IMR-90 (cell line): ENCODE measurements at regions not wholly inside any gene's neighbourhood (a gene's known extent, or its start where the extent isn't known, plus 50 kb on each side); places are given as distances from the start of the nearest gene placed in this dataset.

Experiments used
- BHLHE40 ChIP-seq: fragments of 150-350 bp; IDR thresholded peaks from 2 replicates; pipeline ENCODE4 v1.6.1; 2016; ENCODE audit warnings: mild to moderate bottlenecking, low read depth, low read length
- CTCF ChIP-seq: conservative IDR thresholded peaks from 2 replicates; pipeline ENCODE4 v1.5.1; 2012; ENCODE audit warnings: mild to moderate bottlenecking, low read depth, low read length, improper control_type of control experiment
- MXI1 ChIP-seq: IDR thresholded peaks from 2 replicates; pipeline ENCODE4 v1.6.1; 2012; ENCODE audit warnings: low read depth, mild to moderate bottlenecking, low read length, moderate library complexity, borderline replicate concordance
- POLR2A ChIP-seq: IDR thresholded peaks from 2 replicates; pipeline ENCODE4 v1.6.1; 2012; ENCODE audit warnings: mild to moderate bottlenecking, low read depth, low read length
- RAD21 ChIP-seq: IDR thresholded peaks from 2 replicates; pipeline ENCODE4 v1.6.1; 2012; ENCODE audit warnings: low read length, improper control_type of control experiment
- RCOR1 ChIP-seq: IDR thresholded peaks from 2 replicates; pipeline ENCODE4 v1.6.1; 2012; ENCODE audit warnings: mild to moderate bottlenecking, low read length, improper control_type of control experiment; ENCODE audit not compliant: insufficient replicate concordance
- SMC3 ChIP-seq: fragments of 150-350 bp; IDR thresholded peaks from 2 replicates; pipeline ENCODE4 v1.6.1; 2016; ENCODE audit warnings: low read depth, mild to moderate bottlenecking, antibody characterized with exemption, low read length, moderate library complexity
- USF2 ChIP-seq: fragments of 150-350 bp; IDR thresholded peaks from 2 replicates; pipeline ENCODE4 v1.6.1; 2017; ENCODE audit warnings: mild to moderate bottlenecking, antibody characterized with exemption, low read length, low read depth

- TF ChIP-seq CTCF (no peak), POLR2A (no peak), SMC3 (no peak), RAD21 (no peak), RCOR1 (no peak), MXI1 (no peak), BHLHE40 (no peak), USF2 (no peak)
Observed at GRCh38 chr7:25823571-25823970, 328.4 kb upstream of the NFE2L3 start.
